ENCODE measurements at regions not wholly inside any gene's neighbourhood (a gene's known extent, or its start where the extent isn't known, plus 50 kb on each side); places are given as distances from the start of the nearest gene placed in this dataset.

DNA sequence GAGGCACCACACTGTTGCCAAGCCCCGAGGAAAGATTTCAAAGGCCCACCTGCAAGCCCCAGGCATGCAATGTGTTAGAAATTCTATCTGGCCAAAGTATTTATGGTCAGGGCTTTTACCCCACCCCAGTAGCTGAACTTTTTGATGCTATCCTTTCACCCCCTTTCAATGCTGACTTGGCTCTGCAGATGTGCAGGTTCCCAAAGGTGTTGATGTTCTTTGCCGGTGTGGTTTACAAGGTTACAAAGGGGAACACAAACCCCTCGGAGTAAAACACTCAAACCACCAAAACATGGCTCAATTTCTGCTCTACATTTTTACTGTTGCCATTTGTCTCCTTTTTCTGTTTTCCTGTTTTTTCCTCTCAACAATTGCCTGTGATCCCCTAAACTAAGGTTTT lies 145.4 kb upstream of the BNIP2 start:
- ChIA-PET POLR2A (no interaction called here), CTCF (no interaction called here)
- H3K4me1 Mint-ChIP-seq = peaks cover 34% of the 10 kb centered on the region
- TF ChIP-seq OVOL2 (CRISPR knock-in tag; IDR thresholded peaks at IDR 0.05; ENCODE audit: borderline replicate concordance) (no peak), ATF1 (CRISPR knock-in tag; IDR thresholded peaks at IDR 0.05) (no peak), SOX15 (CRISPR knock-in tag; IDR thresholded peaks at IDR 0.05) (no peak), RORB (CRISPR knock-in tag; IDR thresholded peaks at IDR 0.05) (no peak), ZNF317 (CRISPR knock-in tag; IDR thresholded peaks at IDR 0.05; ENCODE audit: borderline replicate concordance, low read depth) (no peak), KAT7 (CRISPR knock-in tag; IDR thresholded peaks at IDR 0.05; ENCODE audit: borderline replicate concordance) (no peak), CREB1 (CRISPR knock-in tag; IDR thresholded peaks at IDR 0.05) (no peak), SMAD4 (CRISPR knock-in tag; IDR thresholded peaks at IDR 0.05) (no peak), NFYB (CRISPR knock-in tag; conservative IDR thresholded peaks at IDR 0.05; ENCODE audit: low read depth) (no peak), ZNF396 (CRISPR knock-in tag; IDR thresholded peaks at IDR 0.05; ENCODE audit: borderline replicate concordance) (no peak), GTF2I (CRISPR knock-in tag; conservative IDR thresholded peaks at IDR 0.05) (no peak)
- TF ChIP-seq, protein P1, sequence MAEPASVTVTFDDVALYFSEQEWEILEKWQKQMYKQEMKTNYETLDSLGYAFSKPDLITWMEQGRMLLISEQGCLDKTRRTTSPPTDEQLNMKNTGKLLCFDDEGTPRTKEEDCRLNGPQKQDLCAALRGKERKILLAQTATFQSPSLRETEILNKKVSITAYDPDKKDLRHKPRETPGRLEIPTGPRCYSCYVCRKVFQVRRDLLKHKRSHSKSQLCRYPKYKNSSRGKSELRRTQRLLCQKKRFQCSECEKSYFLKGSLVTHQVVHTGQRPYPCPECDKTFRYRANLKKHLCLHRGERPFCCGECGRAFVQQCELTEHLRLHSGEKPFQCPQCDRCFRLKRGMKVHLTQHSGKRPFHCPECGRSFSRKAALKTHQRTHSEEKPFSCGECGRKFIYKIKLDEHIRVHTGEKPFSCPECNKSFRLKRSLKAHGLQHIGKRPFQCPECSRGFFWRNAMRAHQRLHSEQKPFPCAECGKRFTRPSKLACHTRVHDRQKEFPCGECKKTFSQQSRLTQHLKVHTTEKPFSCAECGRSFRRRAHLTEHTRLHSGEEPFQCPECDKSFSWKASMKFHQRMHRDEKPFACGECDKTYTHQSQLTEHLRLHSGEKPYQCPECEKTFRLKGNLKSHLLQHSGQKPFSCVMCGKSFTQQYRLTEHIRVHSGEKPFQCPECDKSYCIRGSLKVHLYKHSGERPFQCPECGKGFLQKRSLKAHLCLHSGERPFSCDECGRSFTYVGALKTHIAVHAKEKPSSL (CRISPR knock-in tag; conservative IDR thresholded peaks at IDR 0.05) = no peak
- TF ChIP-seq, protein P2, sequence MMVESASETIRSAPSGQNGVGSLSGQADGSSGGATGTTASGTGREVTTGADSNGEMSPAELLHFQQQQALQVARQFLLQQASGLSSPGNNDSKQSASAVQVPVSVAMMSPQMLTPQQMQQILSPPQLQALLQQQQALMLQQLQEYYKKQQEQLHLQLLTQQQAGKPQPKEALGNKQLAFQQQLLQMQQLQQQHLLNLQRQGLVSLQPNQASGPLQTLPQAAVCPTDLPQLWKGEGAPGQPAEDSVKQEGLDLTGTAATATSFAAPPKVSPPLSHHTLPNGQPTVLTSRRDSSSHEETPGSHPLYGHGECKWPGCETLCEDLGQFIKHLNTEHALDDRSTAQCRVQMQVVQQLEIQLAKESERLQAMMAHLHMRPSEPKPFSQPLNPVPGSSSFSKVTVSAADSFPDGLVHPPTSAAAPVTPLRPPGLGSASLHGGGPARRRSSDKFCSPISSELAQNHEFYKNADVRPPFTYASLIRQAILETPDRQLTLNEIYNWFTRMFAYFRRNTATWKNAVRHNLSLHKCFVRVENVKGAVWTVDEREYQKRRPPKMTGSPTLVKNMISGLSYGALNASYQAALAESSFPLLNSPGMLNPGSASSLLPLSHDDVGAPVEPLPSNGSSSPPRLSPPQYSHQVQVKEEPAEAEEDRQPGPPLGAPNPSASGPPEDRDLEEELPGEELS (CRISPR knock-in tag; IDR thresholded peaks at IDR 0.05) = no peak
- TF ChIP-seq, protein P3, sequence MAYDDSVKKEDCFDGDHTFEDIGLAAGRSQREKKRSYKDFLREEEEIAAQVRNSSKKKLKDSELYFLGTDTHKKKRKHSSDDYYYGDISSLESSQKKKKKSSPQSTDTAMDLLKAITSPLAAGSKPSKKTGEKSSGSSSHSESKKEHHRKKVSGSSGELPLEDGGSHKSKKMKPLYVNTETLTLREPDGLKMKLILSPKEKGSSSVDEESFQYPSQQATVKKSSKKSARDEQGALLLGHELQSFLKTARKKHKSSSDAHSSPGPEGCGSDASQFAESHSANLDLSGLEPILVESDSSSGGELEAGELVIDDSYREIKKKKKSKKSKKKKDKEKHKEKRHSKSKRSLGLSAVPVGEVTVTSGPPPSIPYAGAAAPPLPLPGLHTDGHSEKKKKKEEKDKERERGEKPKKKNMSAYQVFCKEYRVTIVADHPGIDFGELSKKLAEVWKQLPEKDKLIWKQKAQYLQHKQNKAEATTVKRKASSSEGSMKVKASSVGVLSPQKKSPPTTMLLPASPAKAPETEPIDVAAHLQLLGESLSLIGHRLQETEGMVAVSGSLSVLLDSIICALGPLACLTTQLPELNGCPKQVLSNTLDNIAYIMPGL (CRISPR knock-in tag; IDR thresholded peaks at IDR 0.05) = no peak
- TF ChIP-seq, protein P4, sequence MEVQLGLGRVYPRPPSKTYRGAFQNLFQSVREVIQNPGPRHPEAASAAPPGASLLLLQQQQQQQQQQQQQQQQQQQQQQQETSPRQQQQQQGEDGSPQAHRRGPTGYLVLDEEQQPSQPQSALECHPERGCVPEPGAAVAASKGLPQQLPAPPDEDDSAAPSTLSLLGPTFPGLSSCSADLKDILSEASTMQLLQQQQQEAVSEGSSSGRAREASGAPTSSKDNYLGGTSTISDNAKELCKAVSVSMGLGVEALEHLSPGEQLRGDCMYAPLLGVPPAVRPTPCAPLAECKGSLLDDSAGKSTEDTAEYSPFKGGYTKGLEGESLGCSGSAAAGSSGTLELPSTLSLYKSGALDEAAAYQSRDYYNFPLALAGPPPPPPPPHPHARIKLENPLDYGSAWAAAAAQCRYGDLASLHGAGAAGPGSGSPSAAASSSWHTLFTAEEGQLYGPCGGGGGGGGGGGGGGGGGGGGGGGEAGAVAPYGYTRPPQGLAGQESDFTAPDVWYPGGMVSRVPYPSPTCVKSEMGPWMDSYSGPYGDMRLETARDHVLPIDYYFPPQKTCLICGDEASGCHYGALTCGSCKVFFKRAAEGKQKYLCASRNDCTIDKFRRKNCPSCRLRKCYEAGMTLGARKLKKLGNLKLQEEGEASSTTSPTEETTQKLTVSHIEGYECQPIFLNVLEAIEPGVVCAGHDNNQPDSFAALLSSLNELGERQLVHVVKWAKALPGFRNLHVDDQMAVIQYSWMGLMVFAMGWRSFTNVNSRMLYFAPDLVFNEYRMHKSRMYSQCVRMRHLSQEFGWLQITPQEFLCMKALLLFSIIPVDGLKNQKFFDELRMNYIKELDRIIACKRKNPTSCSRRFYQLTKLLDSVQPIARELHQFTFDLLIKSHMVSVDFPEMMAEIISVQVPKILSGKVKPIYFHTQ (CRISPR knock-in tag; IDR thresholded peaks at IDR 0.05) = no peak
- TF ChIP-seq, protein P5, sequence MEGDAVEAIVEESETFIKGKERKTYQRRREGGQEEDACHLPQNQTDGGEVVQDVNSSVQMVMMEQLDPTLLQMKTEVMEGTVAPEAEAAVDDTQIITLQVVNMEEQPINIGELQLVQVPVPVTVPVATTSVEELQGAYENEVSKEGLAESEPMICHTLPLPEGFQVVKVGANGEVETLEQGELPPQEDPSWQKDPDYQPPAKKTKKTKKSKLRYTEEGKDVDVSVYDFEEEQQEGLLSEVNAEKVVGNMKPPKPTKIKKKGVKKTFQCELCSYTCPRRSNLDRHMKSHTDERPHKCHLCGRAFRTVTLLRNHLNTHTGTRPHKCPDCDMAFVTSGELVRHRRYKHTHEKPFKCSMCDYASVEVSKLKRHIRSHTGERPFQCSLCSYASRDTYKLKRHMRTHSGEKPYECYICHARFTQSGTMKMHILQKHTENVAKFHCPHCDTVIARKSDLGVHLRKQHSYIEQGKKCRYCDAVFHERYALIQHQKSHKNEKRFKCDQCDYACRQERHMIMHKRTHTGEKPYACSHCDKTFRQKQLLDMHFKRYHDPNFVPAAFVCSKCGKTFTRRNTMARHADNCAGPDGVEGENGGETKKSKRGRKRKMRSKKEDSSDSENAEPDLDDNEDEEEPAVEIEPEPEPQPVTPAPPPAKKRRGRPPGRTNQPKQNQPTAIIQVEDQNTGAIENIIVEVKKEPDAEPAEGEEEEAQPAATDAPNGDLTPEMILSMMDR (IDR thresholded peaks at IDR 0.05) = no peak
- TF ChIP-seq, protein P6, sequence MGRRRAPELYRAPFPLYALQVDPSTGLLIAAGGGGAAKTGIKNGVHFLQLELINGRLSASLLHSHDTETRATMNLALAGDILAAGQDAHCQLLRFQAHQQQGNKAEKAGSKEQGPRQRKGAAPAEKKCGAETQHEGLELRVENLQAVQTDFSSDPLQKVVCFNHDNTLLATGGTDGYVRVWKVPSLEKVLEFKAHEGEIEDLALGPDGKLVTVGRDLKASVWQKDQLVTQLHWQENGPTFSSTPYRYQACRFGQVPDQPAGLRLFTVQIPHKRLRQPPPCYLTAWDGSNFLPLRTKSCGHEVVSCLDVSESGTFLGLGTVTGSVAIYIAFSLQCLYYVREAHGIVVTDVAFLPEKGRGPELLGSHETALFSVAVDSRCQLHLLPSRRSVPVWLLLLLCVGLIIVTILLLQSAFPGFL (CRISPR knock-in tag; IDR thresholded peaks at IDR 0.05; ENCODE audit: borderline replicate concordance) = no peak
- TF ChIP-seq, protein P7, sequence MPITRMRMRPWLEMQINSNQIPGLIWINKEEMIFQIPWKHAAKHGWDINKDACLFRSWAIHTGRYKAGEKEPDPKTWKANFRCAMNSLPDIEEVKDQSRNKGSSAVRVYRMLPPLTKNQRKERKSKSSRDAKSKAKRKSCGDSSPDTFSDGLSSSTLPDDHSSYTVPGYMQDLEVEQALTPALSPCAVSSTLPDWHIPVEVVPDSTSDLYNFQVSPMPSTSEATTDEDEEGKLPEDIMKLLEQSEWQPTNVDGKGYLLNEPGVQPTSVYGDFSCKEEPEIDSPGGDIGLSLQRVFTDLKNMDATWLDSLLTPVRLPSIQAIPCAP (CRISPR knock-in tag; IDR thresholded peaks at IDR 0.05) = no peak
- TF ChIP-seq, protein P8, sequence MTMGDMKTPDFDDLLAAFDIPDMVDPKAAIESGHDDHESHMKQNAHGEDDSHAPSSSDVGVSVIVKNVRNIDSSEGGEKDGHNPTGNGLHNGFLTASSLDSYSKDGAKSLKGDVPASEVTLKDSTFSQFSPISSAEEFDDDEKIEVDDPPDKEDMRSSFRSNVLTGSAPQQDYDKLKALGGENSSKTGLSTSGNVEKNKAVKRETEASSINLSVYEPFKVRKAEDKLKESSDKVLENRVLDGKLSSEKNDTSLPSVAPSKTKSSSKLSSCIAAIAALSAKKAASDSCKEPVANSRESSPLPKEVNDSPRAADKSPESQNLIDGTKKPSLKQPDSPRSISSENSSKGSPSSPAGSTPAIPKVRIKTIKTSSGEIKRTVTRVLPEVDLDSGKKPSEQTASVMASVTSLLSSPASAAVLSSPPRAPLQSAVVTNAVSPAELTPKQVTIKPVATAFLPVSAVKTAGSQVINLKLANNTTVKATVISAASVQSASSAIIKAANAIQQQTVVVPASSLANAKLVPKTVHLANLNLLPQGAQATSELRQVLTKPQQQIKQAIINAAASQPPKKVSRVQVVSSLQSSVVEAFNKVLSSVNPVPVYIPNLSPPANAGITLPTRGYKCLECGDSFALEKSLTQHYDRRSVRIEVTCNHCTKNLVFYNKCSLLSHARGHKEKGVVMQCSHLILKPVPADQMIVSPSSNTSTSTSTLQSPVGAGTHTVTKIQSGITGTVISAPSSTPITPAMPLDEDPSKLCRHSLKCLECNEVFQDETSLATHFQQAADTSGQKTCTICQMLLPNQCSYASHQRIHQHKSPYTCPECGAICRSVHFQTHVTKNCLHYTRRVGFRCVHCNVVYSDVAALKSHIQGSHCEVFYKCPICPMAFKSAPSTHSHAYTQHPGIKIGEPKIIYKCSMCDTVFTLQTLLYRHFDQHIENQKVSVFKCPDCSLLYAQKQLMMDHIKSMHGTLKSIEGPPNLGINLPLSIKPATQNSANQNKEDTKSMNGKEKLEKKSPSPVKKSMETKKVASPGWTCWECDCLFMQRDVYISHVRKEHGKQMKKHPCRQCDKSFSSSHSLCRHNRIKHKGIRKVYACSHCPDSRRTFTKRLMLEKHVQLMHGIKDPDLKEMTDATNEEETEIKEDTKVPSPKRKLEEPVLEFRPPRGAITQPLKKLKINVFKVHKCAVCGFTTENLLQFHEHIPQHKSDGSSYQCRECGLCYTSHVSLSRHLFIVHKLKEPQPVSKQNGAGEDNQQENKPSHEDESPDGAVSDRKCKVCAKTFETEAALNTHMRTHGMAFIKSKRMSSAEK (CRISPR knock-in tag; IDR thresholded peaks at IDR 0.05; ENCODE audit: borderline replicate concordance) = no peak
- TF ChIP-seq, protein P9, sequence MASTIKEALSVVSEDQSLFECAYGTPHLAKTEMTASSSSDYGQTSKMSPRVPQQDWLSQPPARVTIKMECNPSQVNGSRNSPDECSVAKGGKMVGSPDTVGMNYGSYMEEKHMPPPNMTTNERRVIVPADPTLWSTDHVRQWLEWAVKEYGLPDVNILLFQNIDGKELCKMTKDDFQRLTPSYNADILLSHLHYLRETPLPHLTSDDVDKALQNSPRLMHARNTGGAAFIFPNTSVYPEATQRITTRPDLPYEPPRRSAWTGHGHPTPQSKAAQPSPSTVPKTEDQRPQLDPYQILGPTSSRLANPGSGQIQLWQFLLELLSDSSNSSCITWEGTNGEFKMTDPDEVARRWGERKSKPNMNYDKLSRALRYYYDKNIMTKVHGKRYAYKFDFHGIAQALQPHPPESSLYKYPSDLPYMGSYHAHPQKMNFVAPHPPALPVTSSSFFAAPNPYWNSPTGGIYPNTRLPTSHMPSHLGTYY (CRISPR knock-in tag; IDR thresholded peaks at IDR 0.05) = no peak
- no peak for DNase-seq (ENCODE audit: low spot score)
- H3K27ac Mint-ChIP-seq = no peak overlapping the region
- H3K4me3 Mint-ChIP-seq = no peak overlapping the region
- no peaks in the 10 kb centered on the region for H3K27me3 Mint-ChIP-seq (ENCODE audit: low read depth)
- no peak for ATAC-seq
- no peaks in the 10 kb centered on the region for H3K36me3 Mint-ChIP-seq
- H3K9me3 Mint-ChIP-seq = no peaks in the 10 kb centered on the region

All from WTC11 (cell line).